ENCODE measurements at regions not wholly inside any gene's neighbourhood (a gene's known extent, or its start where the extent isn't known, plus 50 kb on each side); places are given as distances from the start of the nearest gene placed in this dataset.

DNA sequence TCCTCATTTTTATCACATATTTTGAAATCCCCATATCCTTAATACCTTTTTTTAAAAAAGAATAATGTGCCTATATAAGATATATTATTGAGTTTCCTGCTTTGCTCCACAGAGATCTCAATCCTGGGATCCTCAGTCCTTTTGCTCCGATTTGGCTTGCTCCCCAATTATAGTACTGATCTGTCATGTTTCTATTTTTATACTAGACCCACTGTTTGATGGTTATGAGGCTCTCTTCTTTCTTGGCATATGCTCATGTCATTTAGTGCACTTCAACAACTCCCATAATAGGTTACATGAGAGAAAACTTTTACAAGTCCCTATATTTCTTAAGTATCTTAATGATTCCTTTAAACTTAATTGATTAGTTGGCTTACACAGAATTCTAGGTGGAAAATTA is 958.5 kb upstream of the EPHA7 start:
- no peak for DNase-seq (ENCODE audit: low spot score, unreplicated experiment)
- no peak overlapping the region for H3K4me3 Mint-ChIP-seq (ENCODE audit: low read depth)
- H3K27ac Mint-ChIP-seq: no peak overlapping the region
- peaks cover 14% of the 10 kb centered on the region for H3K4me1 Mint-ChIP-seq (ENCODE audit: low read depth)
- no peaks in the 10 kb centered on the region for H3K36me3 Mint-ChIP-seq (ENCODE audit: insufficient read depth)
- H3K9me3 Mint-ChIP-seq (ENCODE audit: low read depth): no peaks in the 10 kb centered on the region
- TF ChIP-seq, protein P1, sequence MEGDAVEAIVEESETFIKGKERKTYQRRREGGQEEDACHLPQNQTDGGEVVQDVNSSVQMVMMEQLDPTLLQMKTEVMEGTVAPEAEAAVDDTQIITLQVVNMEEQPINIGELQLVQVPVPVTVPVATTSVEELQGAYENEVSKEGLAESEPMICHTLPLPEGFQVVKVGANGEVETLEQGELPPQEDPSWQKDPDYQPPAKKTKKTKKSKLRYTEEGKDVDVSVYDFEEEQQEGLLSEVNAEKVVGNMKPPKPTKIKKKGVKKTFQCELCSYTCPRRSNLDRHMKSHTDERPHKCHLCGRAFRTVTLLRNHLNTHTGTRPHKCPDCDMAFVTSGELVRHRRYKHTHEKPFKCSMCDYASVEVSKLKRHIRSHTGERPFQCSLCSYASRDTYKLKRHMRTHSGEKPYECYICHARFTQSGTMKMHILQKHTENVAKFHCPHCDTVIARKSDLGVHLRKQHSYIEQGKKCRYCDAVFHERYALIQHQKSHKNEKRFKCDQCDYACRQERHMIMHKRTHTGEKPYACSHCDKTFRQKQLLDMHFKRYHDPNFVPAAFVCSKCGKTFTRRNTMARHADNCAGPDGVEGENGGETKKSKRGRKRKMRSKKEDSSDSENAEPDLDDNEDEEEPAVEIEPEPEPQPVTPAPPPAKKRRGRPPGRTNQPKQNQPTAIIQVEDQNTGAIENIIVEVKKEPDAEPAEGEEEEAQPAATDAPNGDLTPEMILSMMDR (IDR thresholded peaks at IDR 0.05; ENCODE audit: unreplicated experiment): no peak
- H3K27me3 Mint-ChIP-seq: no peaks in the 10 kb centered on the region

DNA sequence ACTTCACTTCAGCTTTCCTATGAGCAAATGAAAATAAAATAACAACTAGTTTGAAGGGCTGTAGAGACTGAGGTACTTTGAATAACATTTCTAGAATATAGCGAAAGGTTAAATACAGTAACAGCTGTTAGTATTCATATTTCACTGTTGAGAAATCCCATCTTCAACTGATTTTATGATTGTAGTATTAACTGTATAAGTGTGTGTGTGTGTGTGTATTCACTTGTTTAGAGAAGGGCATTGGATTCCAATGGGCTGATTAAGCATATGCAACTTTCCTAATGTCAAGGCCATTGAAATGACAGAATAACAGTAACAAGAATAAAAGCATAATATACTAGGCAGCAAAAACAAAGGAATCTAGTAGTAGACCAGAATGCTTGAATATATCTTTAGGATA is 957.5 kb upstream of the EPHA7 start:
- peaks cover 17% of the 10 kb centered on the region for H3K4me1 Mint-ChIP-seq (ENCODE audit: low read depth)
- no peak overlapping the region for H3K27ac Mint-ChIP-seq
- no peak for DNase-seq (ENCODE audit: low spot score, unreplicated experiment)
- H3K27me3 Mint-ChIP-seq: no peaks in the 10 kb centered on the region
- no peaks in the 10 kb centered on the region for H3K9me3 Mint-ChIP-seq (ENCODE audit: low read depth)
- no peaks in the 10 kb centered on the region for H3K36me3 Mint-ChIP-seq (ENCODE audit: insufficient read depth)
- H3K4me3 Mint-ChIP-seq (ENCODE audit: low read depth): no peak overlapping the region
- TF ChIP-seq, protein P1 (IDR thresholded peaks at IDR 0.05; ENCODE audit: unreplicated experiment): no peak

DNA sequence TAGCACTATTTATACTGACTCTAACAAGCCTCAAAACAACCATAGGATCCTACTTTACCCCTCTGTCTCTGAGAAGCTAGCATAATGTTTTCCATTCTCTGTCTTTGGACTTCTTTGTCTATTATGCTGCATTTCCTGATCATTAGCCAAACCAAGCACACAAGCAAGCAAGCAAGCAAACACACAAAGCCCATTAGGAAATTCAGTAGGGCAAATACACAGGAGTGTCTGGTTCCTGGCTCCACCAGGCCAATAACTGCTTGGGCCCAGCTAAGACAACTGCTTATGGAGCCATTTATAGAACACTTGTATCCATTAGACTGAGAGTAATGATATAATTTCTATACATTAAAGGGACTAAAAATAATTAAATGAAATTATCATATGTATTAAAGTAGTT is 952.9 kb upstream of the EPHA7 start:
- TF ChIP-seq, protein P1 (IDR thresholded peaks at IDR 0.05; ENCODE audit: unreplicated experiment): no peak
- no peaks in the 10 kb centered on the region for H3K27me3 Mint-ChIP-seq
- no peak for DNase-seq (ENCODE audit: low spot score, unreplicated experiment)
- no peak overlapping the region for H3K27ac Mint-ChIP-seq
- no peaks in the 10 kb centered on the region for H3K9me3 Mint-ChIP-seq (ENCODE audit: low read depth)
- H3K4me1 Mint-ChIP-seq (ENCODE audit: low read depth): peaks cover 5% of the 10 kb centered on the region
- no peak overlapping the region for H3K4me3 Mint-ChIP-seq (ENCODE audit: low read depth)
- no peaks in the 10 kb centered on the region for H3K36me3 Mint-ChIP-seq (ENCODE audit: insufficient read depth)

DNA sequence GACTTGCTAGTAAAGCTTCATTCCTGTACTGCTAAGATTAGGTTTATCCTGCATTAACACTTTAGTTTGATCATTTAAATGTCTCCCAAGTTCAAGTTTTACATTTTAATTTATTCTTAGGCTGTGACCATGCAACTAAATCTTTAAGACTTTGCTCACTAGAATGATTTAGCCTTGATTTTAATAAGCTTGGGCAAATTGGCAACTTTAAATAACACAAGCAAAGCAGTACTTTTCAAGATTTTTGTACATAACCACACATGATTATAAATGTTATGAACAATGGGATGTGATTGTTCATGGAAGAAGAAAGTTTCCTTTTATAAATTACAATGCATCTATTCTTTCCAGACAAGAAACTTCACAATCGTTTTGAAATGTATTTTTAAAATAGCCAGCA is 948.0 kb upstream of the EPHA7 start:
- Mint-ChIP-seq H3K4me1 (ENCODE audit: low read depth) (peaks cover 5% of the 10 kb centered on the region), H3K27me3 (no peaks in the 10 kb centered on the region), H3K36me3 (ENCODE audit: insufficient read depth) (no peaks in the 10 kb centered on the region), H3K27ac (no peak overlapping the region), H3K4me3 (ENCODE audit: low read depth) (no peak overlapping the region), H3K9me3 (ENCODE audit: low read depth) (peaks cover 4% of the 10 kb centered on the region)
- TF ChIP-seq, protein P1 (IDR thresholded peaks at IDR 0.05; ENCODE audit: unreplicated experiment): no peak
- no peak for DNase-seq (ENCODE audit: low spot score, unreplicated experiment)

DNA sequence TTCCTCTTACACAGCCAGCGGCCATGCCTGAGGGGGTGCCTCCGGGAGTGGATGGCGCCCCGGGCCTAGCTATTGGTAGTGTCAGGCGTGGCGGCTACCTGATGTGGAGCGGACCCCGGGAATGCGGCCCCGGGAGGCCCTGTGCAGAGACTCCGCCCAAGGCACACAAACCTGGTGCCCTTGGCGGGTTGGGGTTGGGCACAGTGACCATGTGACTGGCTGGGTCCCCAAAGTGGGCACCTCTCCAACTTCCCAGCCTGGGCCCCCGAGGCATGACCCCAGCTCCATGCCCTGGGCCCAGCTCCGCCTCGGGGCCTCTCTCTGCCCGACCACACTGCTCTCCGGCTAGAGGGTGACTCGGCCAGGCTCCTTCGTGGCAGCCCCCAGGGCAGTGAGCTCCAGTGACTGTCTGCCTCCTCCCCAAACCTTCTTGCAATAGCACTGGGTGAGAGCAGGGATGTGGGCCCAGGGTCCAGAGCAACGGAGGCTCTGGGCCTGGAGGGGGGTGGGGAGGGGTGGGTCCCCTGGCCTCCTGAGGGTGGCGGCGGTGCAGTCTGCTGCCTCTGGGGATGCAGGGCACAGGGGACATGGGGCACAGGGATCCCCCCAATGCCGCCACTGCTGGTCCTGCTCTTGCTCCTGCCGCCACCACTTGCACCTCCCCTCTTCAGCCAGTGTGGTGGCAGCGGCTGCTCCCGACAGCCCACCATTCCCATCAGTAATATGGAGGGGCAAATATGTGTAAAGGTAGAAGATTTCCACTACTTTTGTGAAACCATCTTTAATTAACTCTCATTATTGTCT is 942.9 kb upstream of the EPHA7 start:
- no peak for DNase-seq (ENCODE audit: low spot score, unreplicated experiment)
- H3K9me3 Mint-ChIP-seq (ENCODE audit: low read depth): peaks cover 4% of the 10 kb centered on the region
- H3K4me1 Mint-ChIP-seq (ENCODE audit: low read depth): no peaks in the 10 kb centered on the region
- no peak overlapping the region for H3K27ac Mint-ChIP-seq
- TF ChIP-seq, protein P1 (IDR thresholded peaks at IDR 0.05; ENCODE audit: unreplicated experiment): no peak
- H3K36me3 Mint-ChIP-seq (ENCODE audit: insufficient read depth): no peaks in the 10 kb centered on the region
- H3K27me3 Mint-ChIP-seq: no peaks in the 10 kb centered on the region
- no peak overlapping the region for H3K4me3 Mint-ChIP-seq (ENCODE audit: low read depth)

All from progenitor cell of endocrine pancreas (in vitro differentiated cells).